Upper lobe of left lung (tissue), 4 donors: ENCODE measurements at regions not wholly inside any gene's neighbourhood (a gene's known extent, or its start where the extent isn't known, plus 50 kb on each side); places are given as distances from the start of the nearest gene placed in this dataset.

Experiments
- EP300 ChIP-seq, 4 donors: sonication (generic); formaldehyde crosslinking; IDR thresholded peaks; one replicate each; pipeline ENCODE4 v1.5.1; 2017; ENCODE audit warnings: antibody characterized with exemption in 4 of 4, control low read depth in 2 of 4
- POLR2A ChIP-seq, 4 donors: fragments of 450-650 bp; IDR thresholded peaks; one replicate each; pipeline ENCODE4 v1.5.1; 2016 to 2017; ENCODE audit warnings: antibody characterized with exemption in 4 of 4, mild to moderate bottlenecking in 2 of 4
- POLR2AphosphoS5 ChIP-seq, 2 donors: sonication (generic); formaldehyde crosslinking; IDR thresholded peaks; one replicate each; pipeline ENCODE4 v1.5.1; 2017; ENCODE audit warnings: antibody characterized with exemption in 2 of 2
- TF ChIP-seq, protein P1 (sequence below), 6 experiments: fragments of 450-650 bp in 4 of 6; fragments of 200-600 bp in 2 of 6; sonication (generic) in 2 of 6; IDR thresholded peaks; one replicate each; pipeline ENCODE4 v1.5.1; 2016 to 2019; ENCODE audit warnings: antibody characterized with exemption in 6 of 6

DNA sequence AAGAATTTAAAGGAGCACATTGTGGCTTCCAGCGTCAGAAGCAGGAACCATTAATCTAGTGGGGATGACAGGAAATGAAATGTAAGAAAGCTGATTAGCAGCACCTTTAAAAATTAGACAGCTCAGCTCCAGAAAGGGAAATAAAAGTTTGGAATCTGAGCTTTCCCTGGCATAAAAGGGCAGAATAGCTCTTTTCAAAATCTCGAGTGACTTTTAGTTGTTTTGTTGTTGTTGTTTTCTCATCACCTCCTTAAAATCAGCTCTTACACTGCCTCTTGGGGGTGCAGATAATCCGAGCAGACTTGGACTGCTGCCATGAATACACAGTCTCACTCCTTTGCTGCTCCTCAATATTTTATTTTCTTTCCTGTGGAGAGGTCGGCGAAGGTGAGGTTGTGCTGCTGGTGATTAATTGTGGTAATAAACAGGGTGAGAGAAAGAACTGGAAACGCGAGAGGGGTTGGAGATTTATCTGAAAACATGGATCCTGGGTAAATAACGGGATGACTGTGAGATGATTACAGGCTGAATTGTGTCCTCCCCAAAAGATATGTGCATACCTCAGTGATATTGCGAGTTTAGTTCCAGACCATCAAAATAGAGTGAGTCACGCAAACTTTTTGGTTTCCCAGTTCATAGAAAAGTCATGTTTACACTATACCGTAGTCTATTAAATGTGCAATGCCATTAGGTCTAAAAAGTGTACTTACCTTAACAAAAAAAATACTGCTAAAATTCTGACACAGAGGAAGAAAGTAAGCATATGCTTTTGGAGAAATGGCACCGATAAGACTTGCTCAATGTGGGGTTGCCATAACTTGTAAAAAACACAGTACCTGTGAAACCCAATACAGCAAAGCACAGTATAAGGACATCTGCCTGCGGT, 787.7 kb downstream of the UQCRFS1 start:
- TF ChIP-seq, protein P1, sequence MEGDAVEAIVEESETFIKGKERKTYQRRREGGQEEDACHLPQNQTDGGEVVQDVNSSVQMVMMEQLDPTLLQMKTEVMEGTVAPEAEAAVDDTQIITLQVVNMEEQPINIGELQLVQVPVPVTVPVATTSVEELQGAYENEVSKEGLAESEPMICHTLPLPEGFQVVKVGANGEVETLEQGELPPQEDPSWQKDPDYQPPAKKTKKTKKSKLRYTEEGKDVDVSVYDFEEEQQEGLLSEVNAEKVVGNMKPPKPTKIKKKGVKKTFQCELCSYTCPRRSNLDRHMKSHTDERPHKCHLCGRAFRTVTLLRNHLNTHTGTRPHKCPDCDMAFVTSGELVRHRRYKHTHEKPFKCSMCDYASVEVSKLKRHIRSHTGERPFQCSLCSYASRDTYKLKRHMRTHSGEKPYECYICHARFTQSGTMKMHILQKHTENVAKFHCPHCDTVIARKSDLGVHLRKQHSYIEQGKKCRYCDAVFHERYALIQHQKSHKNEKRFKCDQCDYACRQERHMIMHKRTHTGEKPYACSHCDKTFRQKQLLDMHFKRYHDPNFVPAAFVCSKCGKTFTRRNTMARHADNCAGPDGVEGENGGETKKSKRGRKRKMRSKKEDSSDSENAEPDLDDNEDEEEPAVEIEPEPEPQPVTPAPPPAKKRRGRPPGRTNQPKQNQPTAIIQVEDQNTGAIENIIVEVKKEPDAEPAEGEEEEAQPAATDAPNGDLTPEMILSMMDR (IDR thresholded peaks at IDR 0.05): no peak
- no peak for TF ChIP-seq POLR2A (IDR thresholded peaks at IDR 0.05)
- TF ChIP-seq POLR2AphosphoS5 (IDR thresholded peaks at IDR 0.05): no peak
- no peak for TF ChIP-seq EP300 (IDR thresholded peaks at IDR 0.05)
